WTC11 (cell line): ENCODE measurements at regions not wholly inside any gene's neighbourhood (a gene's known extent, or its start where the extent isn't known, plus 50 kb on each side); places are given as distances from the start of the nearest gene placed in this dataset.

Experiments used
- ATAC-seq: fragments of 200-7000 bp; cut with Tn5 transposase; 2 replicates; pipeline ENCODE4 v1.10.0; 2021; ENCODE audit warnings: mild to moderate bottlenecking, moderate library complexity
- CTCF ChIA-PET: fragments of 300-600 bp; sonication (Branson Sonifier 250); formaldehyde crosslinking; loops from one replicate; lab custom pipeline; 2021; ENCODE audit warnings: antibody characterized with exemption; lab: Charles Lee
- POLR2A ChIA-PET: fragments of 350-600 bp; sonication (Branson Sonifier 250); formaldehyde crosslinking; loops from one replicate; lab custom pipeline; 2021; ENCODE audit warnings: antibody characterized with exemption; lab: Charles Lee
- DNase-seq: peaks from one replicate; pipeline ENCODE4 v3.0.0; 2021; ENCODE audit warnings: low spot score
- H3K27ac Mint-ChIP-seq: 2 replicates; pipeline ENCODE4 v1.8.0; 2021; ENCODE audit warnings: mixed read lengths
- H3K27me3 Mint-ChIP-seq: 2 replicates; pipeline ENCODE4 v1.8.0; 2021; ENCODE audit warnings: low read depth, mild to moderate bottlenecking, moderate library complexity, mixed read lengths
- H3K36me3 Mint-ChIP-seq: 2 replicates; pipeline ENCODE4 v1.8.0; 2021; ENCODE audit warnings: mixed read lengths
- H3K4me1 Mint-ChIP-seq: 2 replicates; pipeline ENCODE4 v1.8.0; 2022; ENCODE audit warnings: mixed read lengths
- H3K4me3 Mint-ChIP-seq: 2 replicates; pipeline ENCODE4 v1.8.0; 2021; ENCODE audit warnings: mild to moderate bottlenecking, moderate library complexity, mixed read lengths
- H3K9me3 Mint-ChIP-seq: 2 replicates; pipeline ENCODE4 v1.8.0; 2021; ENCODE audit warnings: mixed read lengths
- AR ChIP-seq: fragments of 250-450 bp; sonication (Bioruptor Pico); IDR thresholded peaks from 2 replicates; pipeline ENCODE4 v1.9.0; 2021; ENCODE audit warnings: mild to moderate bottlenecking
- ARID4B ChIP-seq: sonication (generic); formaldehyde crosslinking; IDR thresholded peaks from 2 replicates; pipeline ENCODE4 v1.8.0; 2023; ENCODE audit warnings: missing genetic modification reagents, mild to moderate bottlenecking, borderline replicate concordance
- ATF6 ChIP-seq: sonication (generic); formaldehyde crosslinking; IDR thresholded peaks from 2 replicates; pipeline ENCODE4 v1.8.1; 2023; ENCODE audit warnings: mild to moderate bottlenecking, missing genetic modification reagents
- CBFB ChIP-seq: sonication (generic); formaldehyde crosslinking; IDR thresholded peaks from 2 replicates; pipeline ENCODE4 v1.8.1; 2022; ENCODE audit warnings: mild to moderate bottlenecking, low read depth, missing genetic modification reagents
- ELF4 ChIP-seq: sonication (generic); formaldehyde crosslinking; IDR thresholded peaks from 2 replicates; pipeline ENCODE4 v1.8.1; 2022; ENCODE audit warnings: low read depth, mild to moderate bottlenecking, moderate library complexity, missing genetic modification reagents
- ERG ChIP-seq: fragments of 250-450 bp; sonication (Bioruptor Pico); IDR thresholded peaks from 2 replicates; pipeline ENCODE4 v1.8.0; 2021; ENCODE audit warnings: mild to moderate bottlenecking
- FOXJ3 ChIP-seq: sonication (generic); formaldehyde crosslinking; IDR thresholded peaks from 2 replicates; pipeline ENCODE4 v1.9.0; 2021; ENCODE audit warnings: missing genetic modification reagents, mild to moderate bottlenecking, borderline replicate concordance
- GRHL2 ChIP-seq: fragments of 250-450 bp; sonication (Bioruptor Pico); IDR thresholded peaks from 2 replicates; pipeline ENCODE4 v1.8.0; 2022; ENCODE audit warnings: mild to moderate bottlenecking, moderate library complexity; ENCODE audit not compliant: insufficient replicate concordance, severe bottlenecking
- HMGA2 ChIP-seq: fragments of 250-450 bp; sonication (Bioruptor Pico); IDR thresholded peaks from 2 replicates; pipeline ENCODE4 v1.4.0; 2021; ENCODE audit warnings: mild to moderate bottlenecking, moderate library complexity
- IRF1 ChIP-seq: sonication (generic); formaldehyde crosslinking; IDR thresholded peaks from 2 replicates; pipeline ENCODE4 v1.8.0; 2023; ENCODE audit warnings: missing genetic modification reagents
- JUN ChIP-seq: sonication (generic); formaldehyde crosslinking; IDR thresholded peaks from 2 replicates; pipeline ENCODE4 v1.8.0; 2023; ENCODE audit warnings: mild to moderate bottlenecking, missing genetic modification reagents
- KAT7 ChIP-seq: sonication (generic); formaldehyde crosslinking; IDR thresholded peaks from 2 replicates; pipeline ENCODE4 v1.8.1; 2023; ENCODE audit warnings: missing genetic modification reagents, mild to moderate bottlenecking, borderline replicate concordance
- NFATC4 ChIP-seq: fragments of 250-450 bp; sonication (Bioruptor Pico); IDR thresholded peaks from 2 replicates; pipeline ENCODE4 v1.9.0; 2021; ENCODE audit warnings: mild to moderate bottlenecking
- OVOL2 ChIP-seq: fragments of 250-450 bp; sonication (Bioruptor Pico); IDR thresholded peaks from 2 replicates; pipeline ENCODE4 v1.9.0; 2021; ENCODE audit warnings: mild to moderate bottlenecking, borderline replicate concordance
- PRRX2 ChIP-seq: fragments of 250-450 bp; sonication (Bioruptor Pico); IDR thresholded peaks from 2 replicates; pipeline ENCODE4 v1.8.0; 2021; ENCODE audit warnings: mild to moderate bottlenecking
- SMAD4 ChIP-seq: sonication (generic); formaldehyde crosslinking; IDR thresholded peaks from 2 replicates; pipeline ENCODE4 v1.8.0; 2022; ENCODE audit warnings: mild to moderate bottlenecking, missing genetic modification reagents
- TEAD4 ChIP-seq: sonication (generic); formaldehyde crosslinking; IDR thresholded peaks from 2 replicates; pipeline ENCODE4 v1.8.0; 2022; ENCODE audit warnings: mild to moderate bottlenecking, missing genetic modification reagents
- ZBTB43 ChIP-seq: sonication (generic); formaldehyde crosslinking; IDR thresholded peaks from 2 replicates; pipeline ENCODE4 v1.8.1; 2023; ENCODE audit warnings: mild to moderate bottlenecking, missing genetic modification reagents
- ZNF138 ChIP-seq: sonication (generic); formaldehyde crosslinking; conservative IDR thresholded peaks from 2 replicates; pipeline ENCODE4 v1.8.1; 2022; ENCODE audit warnings: mild to moderate bottlenecking, moderate library complexity, missing genetic modification reagents
- ZNF423 ChIP-seq: fragments of 250-450 bp; sonication (Bioruptor Pico); IDR thresholded peaks from 2 replicates; pipeline ENCODE4 v2.1.2; 2022; ENCODE audit warnings: mild to moderate bottlenecking, moderate library complexity

- TF ChIP-seq ZBTB43 (CRISPR knock-in tag) (no peak), AR (CRISPR knock-in tag) (no peak), SMAD4 (CRISPR knock-in tag) (no peak)
Measured at GRCh38 chr15:60128710-60129109, 124.6 kb downstream of the FOXB1 start (continued).

GRCh38 chr15:60130398-60130797 is 126.3 kb downstream of the FOXB1 start:
- Mint-ChIP-seq H3K27ac (no peak overlapping the region), H3K9me3 (no peaks in the 10 kb centered on the region), H3K36me3 (no peaks in the 10 kb centered on the region), H3K4me3 (no peak overlapping the region), H3K4me1 (peaks cover 52% of the 10 kb centered on the region), H3K27me3 (no peaks in the 10 kb centered on the region; the same call in 1 of the 2 replicates)
- CTCF ChIA-PET = no interaction called here
- DNase-seq (no peak), ATAC-seq (no peak)
- POLR2A ChIA-PET = no interaction called here
- TF ChIP-seq ARID4B (CRISPR knock-in tag) = no peak
- no peak for TF ChIP-seq HMGA2 (CRISPR knock-in tag)
- no peak for TF ChIP-seq ERG (CRISPR knock-in tag)
- TF ChIP-seq KAT7 = no peak
- TF ChIP-seq PRRX2 (CRISPR knock-in tag) = no peak
- no peak for TF ChIP-seq FOXJ3 (CRISPR knock-in tag)
- no peak for TF ChIP-seq ATF6 (CRISPR knock-in tag)
- TF ChIP-seq NFATC4 (CRISPR knock-in tag) = no peak
- no peak for TF ChIP-seq IRF1
- TF ChIP-seq CBFB (CRISPR knock-in tag) = no peak
- TF ChIP-seq ZNF423 (CRISPR knock-in tag) = no peak
- TF ChIP-seq TEAD4 (CRISPR knock-in tag) = no peak
- no peak for TF ChIP-seq ELF4 (CRISPR knock-in tag)
- no peak for TF ChIP-seq JUN (CRISPR knock-in tag)
- TF ChIP-seq ZNF138 (CRISPR knock-in tag) = no peak
- no peak for TF ChIP-seq GRHL2 (CRISPR knock-in tag)
- no peak for TF ChIP-seq OVOL2 (CRISPR knock-in tag)
- TF ChIP-seq, all 79 proteins: peak for 0
